GM18520 (cell line): ENCODE measurements at regions not wholly inside any gene's neighbourhood (a gene's known extent, or its start where the extent isn't known, plus 50 kb on each side); places are given as distances from the start of the nearest gene placed in this dataset.

Source experiments
- ATAC-seq: cut with Tn5 transposase; IDR thresholded peaks from one replicate; pipeline ENCODE4 v1.9.1; 2021; ENCODE audit not compliant: unreplicated experiment

GRCh38 chr2:223107825-223108224, 55.8 kb downstream of the KCNE4 start:
- ATAC-seq = no peak

GRCh38 chr2:223108351-223109050, 56.5 kb downstream of the KCNE4 start:
- no peak for ATAC-seq

- ATAC-seq = no peak
Measured at GRCh38 chr2:223109341-223109740, 57.4 kb downstream of the KCNE4 start.

- ATAC-seq = no peak
Measured at GRCh38 chr2:223113161-223113560, 61.2 kb downstream of the KCNE4 start.

- no peak for ATAC-seq
Measured at GRCh38 chr2:223114170-223114569, 62.2 kb downstream of the KCNE4 start.

GRCh38 chr2:223114917-223115316, 62.9 kb downstream of the KCNE4 start:
- ATAC-seq = no peak

GRCh38 chr2:223117533-223117932, 65.5 kb downstream of the KCNE4 start:
- no peak for ATAC-seq

- no peak for ATAC-seq
Measured at GRCh38 chr2:223121283-223121682, 69.3 kb downstream of the KCNE4 start.

- no peak for ATAC-seq
Measured at GRCh38 chr2:223122781-223123180, 70.8 kb downstream of the KCNE4 start.

- no peak for ATAC-seq
Measured at GRCh38 chr2:223123855-223124610, 72.0 kb downstream of the KCNE4 start.

- ATAC-seq = no peak
Measured at GRCh38 chr2:223141606-223142005, 89.6 kb downstream of the KCNE4 start.

GRCh38 chr2:223142118-223142517, 90.1 kb downstream of the KCNE4 start:
- ATAC-seq = no peak

- no peak for ATAC-seq
Measured at GRCh38 chr2:223147431-223147830, 95.4 kb downstream of the KCNE4 start.

GRCh38 chr2:223148516-223148915, 96.5 kb downstream of the KCNE4 start:
- no peak for ATAC-seq

GRCh38 chr2:223155956-223156355, 104.0 kb downstream of the KCNE4 start:
- ATAC-seq = no peak

GRCh38 chr2:223161873-223162458, 110.0 kb downstream of the KCNE4 start:
- ATAC-seq = no peak

- ATAC-seq = no peak
Measured at GRCh38 chr2:223165423-223166214, 113.6 kb downstream of the KCNE4 start.

- ATAC-seq = no peak
Measured at GRCh38 chr2:223166215-223166493, 114.2 kb downstream of the KCNE4 start.

GRCh38 chr2:223166983-223167650, 115.1 kb downstream of the KCNE4 start:
- no peak for ATAC-seq

- ATAC-seq = peak; percentile 83
Measured at GRCh38 chr2:223169830-223170605, 118.0 kb downstream of the KCNE4 start.
